T-helper 1 cell (primary cell): ENCODE measurements at regions not wholly inside any gene's neighbourhood (a gene's known extent, or its start where the extent isn't known, plus 50 kb on each side); places are given as distances from the start of the nearest gene placed in this dataset.
A peak's percentile ranks its signal among the peaks of the same experiment; 100 is the strongest.
"Not testable (repeated sequence)": the region's sequence is repeated elsewhere in the genome, so short reads cannot be mapped to it uniquely, and the experiment has no call there.

Source experiments
- DNase-seq, 5 donors: peaks; one replicate each; pipeline ENCODE4 v3.0.0-alpha.2; 2012 to 2020

- DNase-seq, result no peak
Measured at GRCh38 chrX:94635003-94635402, 961.0 kb downstream of the FAM133A start.

DNA sequence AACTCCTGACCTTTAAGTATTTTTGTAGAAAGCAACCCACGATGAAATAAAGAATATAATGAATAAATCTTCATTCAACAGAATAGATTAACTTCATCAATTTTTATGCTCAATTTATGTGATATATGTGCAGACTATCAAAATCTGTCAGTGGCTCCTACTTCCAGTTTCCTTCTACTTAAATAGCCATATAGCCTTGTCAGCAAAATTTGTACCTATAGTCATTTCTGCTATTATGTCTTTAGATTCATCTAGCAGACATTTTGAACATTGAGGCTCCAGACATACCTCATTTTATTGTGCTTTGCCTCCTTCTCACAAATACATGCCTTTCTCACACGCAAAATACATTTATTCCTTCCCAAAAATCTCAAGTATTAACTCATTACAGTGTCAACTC is 971.7 kb downstream of the FAM133A start:
- no peak for DNase-seq

DNA sequence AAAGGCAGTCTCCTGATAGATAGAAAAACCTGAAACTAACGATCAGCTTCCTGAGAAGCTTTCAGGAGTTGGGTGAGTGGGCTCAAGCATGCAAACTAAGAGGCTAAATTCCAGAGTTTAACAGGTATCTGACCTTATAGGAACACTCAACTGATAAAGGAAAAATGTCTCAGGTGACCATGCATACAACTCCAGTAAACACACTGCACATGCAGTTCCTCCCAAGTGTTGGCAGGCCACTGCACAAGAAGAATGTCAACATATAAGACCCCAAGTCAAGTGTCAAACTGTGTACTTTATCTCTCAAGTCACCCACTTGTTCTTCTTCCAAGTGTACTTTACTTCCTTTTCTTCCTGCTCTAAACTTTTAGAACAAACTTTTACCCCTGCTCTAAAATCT is 981.2 kb downstream of the FAM133A start:
- no peak for DNase-seq

DNA sequence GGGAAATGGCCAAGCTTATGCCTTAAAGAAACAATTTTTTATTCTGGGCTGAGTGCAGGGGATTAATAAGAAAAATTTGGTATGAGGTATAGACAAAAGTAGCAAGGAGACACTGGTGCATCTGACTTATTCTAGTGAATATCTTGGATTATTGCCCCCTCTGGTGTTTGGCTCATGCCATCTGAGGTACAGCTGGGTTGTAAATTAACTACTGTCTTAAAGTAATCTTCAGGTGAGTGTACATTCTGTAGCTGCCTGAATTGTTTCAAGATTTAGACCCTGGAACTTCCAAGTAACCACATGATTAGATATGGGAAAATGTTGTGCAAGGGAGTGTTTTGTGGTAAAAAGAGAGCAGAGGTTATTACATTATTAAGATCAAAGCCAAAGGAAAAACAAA is 988.7 kb downstream of the FAM133A start:
- DNase-seq, result no peak

DNA sequence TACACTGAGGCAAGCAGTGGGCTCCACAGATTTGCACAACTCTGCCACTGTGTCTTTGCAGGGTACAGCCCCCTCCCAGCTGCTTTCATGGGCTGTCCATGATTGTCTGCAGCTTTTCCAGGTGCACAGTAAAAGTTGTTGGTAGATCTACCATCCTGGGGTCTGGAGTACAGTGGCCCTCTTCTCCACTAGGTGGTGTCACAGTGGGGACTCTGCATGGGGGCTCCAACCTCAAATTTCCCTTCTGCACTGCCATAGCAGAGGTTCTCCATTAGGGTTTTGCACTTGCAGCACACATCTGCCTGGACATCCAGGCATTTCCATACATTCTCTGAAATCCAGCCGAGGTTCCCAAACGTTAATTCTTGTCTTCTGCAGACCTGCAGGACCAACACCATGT is 1002.3 kb downstream of the FAM133A start:
- DNase-seq, result no peak

DNA sequence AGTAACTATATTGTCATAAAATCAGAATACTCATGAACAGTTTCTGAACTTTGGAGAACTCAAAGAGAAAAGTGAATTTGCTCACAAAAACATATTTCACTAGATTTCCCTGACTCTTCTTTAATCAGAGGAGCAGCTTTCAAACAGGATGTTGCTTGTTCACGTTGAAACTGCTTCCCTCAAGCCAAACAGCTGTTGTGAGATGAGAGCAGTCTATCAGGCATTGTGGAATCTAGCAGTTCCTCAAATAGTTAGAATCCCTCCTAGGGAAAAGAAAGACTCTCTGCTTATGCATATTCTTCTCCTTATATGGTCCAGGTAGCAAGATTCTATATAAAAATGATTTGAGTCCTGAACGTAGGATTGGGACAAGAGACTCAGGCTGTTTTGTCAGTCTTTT is 1012.1 kb downstream of the FAM133A start:
- DNase-seq, result no peak

GRCh38 chrX:94695910-94696309 is 1021.9 kb downstream of the FAM133A start:
- DNase-seq, result no peak

DNA sequence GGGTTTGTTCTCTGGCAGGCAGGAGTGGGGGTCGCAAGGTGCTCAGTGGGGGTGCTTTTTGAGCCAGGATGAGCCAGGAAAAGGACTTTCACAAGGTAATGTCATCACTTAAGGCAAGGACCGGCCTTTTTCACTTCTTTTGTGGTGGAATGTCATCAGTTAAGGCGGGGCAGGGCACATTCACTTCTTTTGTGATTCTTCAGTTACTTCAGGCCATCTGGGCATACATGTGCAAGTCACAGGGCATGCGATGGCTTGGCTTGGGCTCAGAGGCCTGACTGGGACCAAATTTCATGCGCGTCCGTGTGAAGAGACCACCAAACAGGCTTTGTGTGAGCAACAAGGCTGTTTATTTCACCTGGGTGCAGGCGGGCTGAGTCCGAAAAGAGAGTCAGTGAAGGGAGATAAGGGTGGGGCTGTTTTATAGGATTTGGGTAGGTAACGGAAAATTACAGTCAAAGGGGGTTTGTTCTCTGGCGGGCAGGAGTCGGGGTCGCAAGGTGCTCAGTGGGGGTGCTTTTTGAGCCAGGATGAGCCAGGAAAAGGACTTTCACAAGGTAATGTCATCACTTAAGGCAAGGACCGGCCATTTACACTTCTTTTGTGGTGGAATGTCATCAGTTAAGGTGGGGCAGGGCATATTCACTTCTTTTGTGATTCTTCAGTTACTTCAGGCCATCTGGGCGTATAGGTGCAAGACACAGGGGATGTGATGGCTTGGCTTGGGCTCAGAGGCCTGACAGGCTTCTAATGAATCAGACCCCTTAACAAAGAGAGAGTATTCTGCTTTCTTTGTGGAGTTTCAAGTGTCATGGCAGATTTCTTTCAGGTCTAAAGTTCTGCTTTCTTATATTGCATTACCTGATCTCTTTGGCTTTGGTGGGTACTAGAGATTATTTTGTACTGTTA is 1030.6 kb downstream of the FAM133A start:
- DNase-seq, result not testable (repeated sequence)

GRCh38 chrX:94721386-94721785 is 1047.4 kb downstream of the FAM133A start:
- DNase-seq, result no peak

GRCh38 chrX:94722578-94722977 is 1048.6 kb downstream of the FAM133A start:
- no peak for DNase-seq

GRCh38 chrX:94742772-94743171 is 1068.8 kb downstream of the FAM133A start:
- DNase-seq, result no peak

- DNase-seq, result peak in 1 of 5 donors; percentile 75
Measured at GRCh38 chrX:94743478-94743877, 1069.5 kb downstream of the FAM133A start.

DNA sequence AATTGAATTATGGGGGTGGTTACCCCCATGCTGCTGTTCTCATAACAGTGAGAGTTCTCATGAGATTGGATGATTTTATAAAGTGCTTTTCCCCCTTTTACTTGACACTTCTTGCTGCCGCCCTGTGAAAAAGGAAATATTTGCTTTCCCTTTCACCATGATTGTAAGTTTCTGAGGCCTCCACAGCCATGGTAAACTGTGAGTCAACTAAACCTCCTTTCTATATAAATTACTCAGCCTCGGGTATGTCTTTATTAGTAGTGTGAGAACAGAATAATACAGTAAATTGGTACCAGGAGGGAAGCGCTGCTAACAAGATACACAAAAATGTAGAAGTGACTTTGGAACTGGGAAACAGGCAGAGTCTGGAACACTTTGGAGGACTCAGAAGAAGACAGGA is 1070.8 kb downstream of the FAM133A start:
- peak in 1 of 5 donors; percentile 5 for DNase-seq

- no peak for DNase-seq
Measured at GRCh38 chrX:94751611-94752010, 1077.6 kb downstream of the FAM133A start.

DNA sequence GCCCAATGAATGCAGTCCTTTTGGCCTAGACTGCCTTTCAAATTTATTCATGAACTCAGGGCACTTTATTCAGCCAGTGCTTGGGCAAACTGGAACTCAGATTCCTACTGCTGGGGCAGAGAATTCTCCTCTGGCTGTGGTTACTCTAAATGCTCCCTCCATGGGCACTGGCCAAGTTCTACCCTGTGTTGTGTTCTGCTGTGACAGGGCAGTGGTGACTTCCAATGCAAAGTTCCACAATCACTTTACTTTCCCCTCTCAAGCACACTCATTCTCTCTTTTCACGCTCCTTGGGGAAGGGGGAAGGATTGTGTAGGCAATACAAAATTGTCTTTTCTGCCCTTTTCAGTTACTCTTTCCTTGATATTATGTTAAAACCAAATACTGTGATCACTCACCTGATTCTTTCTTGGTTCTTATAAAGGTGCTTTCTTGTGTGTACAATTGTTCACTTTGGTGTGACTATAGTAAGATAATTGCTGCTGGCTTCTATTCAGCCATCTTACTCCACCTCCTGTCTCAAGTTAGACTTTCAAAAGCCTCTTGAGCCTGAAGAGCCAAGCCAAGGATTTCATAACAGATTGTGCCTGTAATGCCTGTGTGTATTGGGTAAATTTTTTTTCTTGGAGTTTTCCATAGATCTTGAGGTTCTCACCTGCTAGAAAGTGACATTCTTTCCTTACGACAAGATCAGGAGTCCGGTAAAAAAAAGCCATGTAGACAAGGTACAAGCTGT is 1078.6 kb downstream of the FAM133A start:
- DNase-seq, result no peak

- no peak for DNase-seq
Measured at GRCh38 chrX:94758130-94758529, 1084.1 kb downstream of the FAM133A start.

- DNase-seq, result no peak
Measured at GRCh38 chrX:94775640-94776039, 1101.6 kb downstream of the FAM133A start.

- DNase-seq, result no peak
Measured at GRCh38 chrX:94813541-94813940, 1139.5 kb downstream of the FAM133A start.

- DNase-seq, result no peak
Measured at GRCh38 chrX:94814216-94814615, 1140.2 kb downstream of the FAM133A start.

DNA sequence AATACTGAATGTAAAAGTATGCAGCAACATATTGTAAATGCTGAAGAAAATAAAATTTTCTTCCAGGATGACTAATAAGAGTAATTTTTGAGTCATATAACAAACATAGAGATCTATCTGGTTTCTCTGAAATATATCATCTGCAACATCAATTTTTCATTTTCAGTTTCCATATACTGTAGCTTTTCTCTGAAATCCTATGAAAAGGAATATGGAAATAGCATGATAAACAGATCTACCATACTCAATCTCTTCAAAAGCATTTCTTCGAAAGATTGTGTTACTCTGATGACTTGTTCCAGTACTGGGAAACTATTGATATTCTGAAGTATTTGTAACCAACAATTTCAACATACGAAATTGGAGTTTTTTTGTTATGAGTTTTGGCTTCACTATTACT is 1156.7 kb downstream of the FAM133A start:
- DNase-seq, result peak in 1 of 5 donors; percentile 18

DNA sequence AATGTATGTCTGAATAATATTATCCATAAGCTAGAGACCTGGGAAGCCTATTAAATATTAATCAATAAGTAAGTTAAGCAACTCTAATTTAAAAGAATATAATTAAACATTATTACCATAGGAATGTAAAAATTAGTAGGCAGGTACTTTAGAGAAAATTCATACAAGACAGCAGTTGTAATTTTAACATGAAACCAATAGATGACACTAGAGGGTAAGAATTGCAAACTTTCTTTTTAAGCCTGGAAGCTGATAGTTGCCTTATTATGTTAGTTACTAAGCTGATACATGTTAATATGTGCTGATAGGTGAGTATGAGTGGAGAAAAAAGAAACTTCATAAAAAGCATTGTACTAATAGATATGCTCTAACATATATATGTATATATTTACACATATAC is 1157.4 kb downstream of the FAM133A start:
- no peak for DNase-seq

GRCh38 chrX:94834226-94834625 is 1160.2 kb downstream of the FAM133A start:
- DNase-seq, result no peak

GRCh38 chrX:94850811-94851210 is 1176.8 kb downstream of the FAM133A start:
- DNase-seq, result no peak

- no peak for DNase-seq
Measured at GRCh38 chrX:94854251-94854650, 1180.2 kb downstream of the FAM133A start.
